ENCODE measurements at regions not wholly inside any gene's neighbourhood (a gene's known extent, or its start where the extent isn't known, plus 50 kb on each side); places are given as distances from the start of the nearest gene placed in this dataset.
"Not testable (repeated sequence)": the region's sequence is repeated elsewhere in the genome, so short reads cannot be mapped to it uniquely, and the experiment has no call there.

GRCh38 chr14:40222996-40223395, 790.8 kb upstream of the FBXO33 start:
- FAIRE-seq, result no peak

GRCh38 chr14:40221428-40221827, 789.2 kb upstream of the FBXO33 start:
- no peak for FAIRE-seq

GRCh38 chr14:40219032-40219431, 786.8 kb upstream of the FBXO33 start:
- no peak for FAIRE-seq

- no peak for FAIRE-seq
These were observed 786.2 kb upstream of the FBXO33 start for GRCh38 chr14:40218282-40218941.

- FAIRE-seq, result no peak
These were observed 784.7 kb upstream of the FBXO33 start for GRCh38 chr14:40216976-40217375.

- not testable (repeated sequence) for FAIRE-seq
These were observed 784.2 kb upstream of the FBXO33 start for GRCh38 chr14:40216408-40216807.

- FAIRE-seq, result no peak
These were observed 781.5 kb upstream of the FBXO33 start for GRCh38 chr14:40213701-40214100.

GRCh38 chr14:40204441-40205175, 772.4 kb upstream of the FBXO33 start:
- FAIRE-seq, result no peak

- no peak for FAIRE-seq
These were observed 766.9 kb upstream of the FBXO33 start for GRCh38 chr14:40199101-40199500.

GRCh38 chr14:40197344-40197743, 765.1 kb upstream of the FBXO33 start:
- no peak for FAIRE-seq

GRCh38 chr14:40188006-40188405, 755.8 kb upstream of the FBXO33 start:
- no peak for FAIRE-seq

- no peak for FAIRE-seq
These were observed 731.9 kb upstream of the FBXO33 start for GRCh38 chr14:40164083-40164482.

- FAIRE-seq, result no peak
These were observed 707.4 kb upstream of the FBXO33 start for GRCh38 chr14:40139657-40140056.

- no peak for FAIRE-seq
These were observed 701.2 kb upstream of the FBXO33 start for GRCh38 chr14:40133463-40133862.

- no peak for FAIRE-seq
These were observed 696.9 kb upstream of the FBXO33 start for GRCh38 chr14:40129159-40129558.

- no peak for FAIRE-seq
These were observed 691.6 kb upstream of the FBXO33 start for GRCh38 chr14:40123816-40124215.

GRCh38 chr14:40122968-40123648, 690.9 kb upstream of the FBXO33 start:
- no peak for FAIRE-seq

- FAIRE-seq, result no peak
These were observed 687.5 kb upstream of the FBXO33 start for GRCh38 chr14:40119765-40120164.

GRCh38 chr14:40119321-40119720, 687.1 kb upstream of the FBXO33 start:
- FAIRE-seq, result no peak

- FAIRE-seq, result no peak
These were observed 683.4 kb upstream of the FBXO33 start for GRCh38 chr14:40115583-40115982.

GRCh38 chr14:40113671-40114070, 681.4 kb upstream of the FBXO33 start:
- no peak for FAIRE-seq

GRCh38 chr14:40100544-40101196, 668.4 kb upstream of the FBXO33 start:
- no peak for FAIRE-seq

- no peak for FAIRE-seq
These were observed 667.1 kb upstream of the FBXO33 start for GRCh38 chr14:40099316-40099715.

Data from colon (tissue), 2 donors.